CD4-positive, alpha-beta T cell treated with Interleukin-21 for 1 hour (primary cell): ENCODE measurements at regions not wholly inside any gene's neighbourhood (a gene's known extent, or its start where the extent isn't known, plus 50 kb on each side); places are given as distances from the start of the nearest gene placed in this dataset.

Experiments
- DNase-seq: peaks from one replicate; pipeline ENCODE4 v3.0.0-alpha.2; 2020

- no peak for DNase-seq
These were observed 1783.5 kb upstream of the WWC1 start for GRCh38 chr5:166507810-166508425.

- no peak for DNase-seq
These were observed 1782.4 kb upstream of the WWC1 start for GRCh38 chr5:166509085-166509484.

GRCh38 chr5:166517976-166518375 is 1773.5 kb upstream of the WWC1 start:
- DNase-seq = no peak

GRCh38 chr5:166523206-166523605 is 1768.2 kb upstream of the WWC1 start:
- DNase-seq = no peak

GRCh38 chr5:166529200-166529599 is 1762.2 kb upstream of the WWC1 start:
- no peak for DNase-seq

GRCh38 chr5:166532456-166533220 is 1758.8 kb upstream of the WWC1 start:
- DNase-seq = no peak

- no peak for DNase-seq
These were observed 1755.8 kb upstream of the WWC1 start for GRCh38 chr5:166535641-166536040.

- DNase-seq = no peak
These were observed 1751.3 kb upstream of the WWC1 start for GRCh38 chr5:166540156-166540555.

- DNase-seq = no peak
These were observed 1740.1 kb upstream of the WWC1 start for GRCh38 chr5:166551384-166551783.

GRCh38 chr5:166553778-166554177 is 1737.7 kb upstream of the WWC1 start:
- no peak for DNase-seq

GRCh38 chr5:166561759-166562158 is 1729.7 kb upstream of the WWC1 start:
- DNase-seq = no peak

- no peak for DNase-seq
These were observed 1729.2 kb upstream of the WWC1 start for GRCh38 chr5:166562246-166562645.

GRCh38 chr5:166566725-166567124 is 1724.7 kb upstream of the WWC1 start:
- no peak for DNase-seq

GRCh38 chr5:166570865-166571264 is 1720.6 kb upstream of the WWC1 start:
- no peak for DNase-seq

GRCh38 chr5:166571668-166572067 is 1719.8 kb upstream of the WWC1 start:
- no peak for DNase-seq

GRCh38 chr5:166576323-166576722 is 1715.1 kb upstream of the WWC1 start:
- DNase-seq = no peak

GRCh38 chr5:166581826-166582225 is 1709.6 kb upstream of the WWC1 start:
- DNase-seq = no peak

GRCh38 chr5:166582416-166582815 is 1709.0 kb upstream of the WWC1 start:
- DNase-seq = no peak

GRCh38 chr5:166594567-166594966 is 1696.9 kb upstream of the WWC1 start:
- no peak for DNase-seq

GRCh38 chr5:166595274-166595951 is 1696.0 kb upstream of the WWC1 start:
- no peak for DNase-seq

- no peak for DNase-seq
These were observed 1695.4 kb upstream of the WWC1 start for GRCh38 chr5:166596043-166596442.

GRCh38 chr5:166602271-166602670 is 1689.2 kb upstream of the WWC1 start:
- DNase-seq = no peak

- DNase-seq = no peak
These were observed 1673.9 kb upstream of the WWC1 start for GRCh38 chr5:166617507-166617906.

GRCh38 chr5:166618526-166618925 is 1672.9 kb upstream of the WWC1 start:
- DNase-seq = no peak
